HepG2 (cell line): ENCODE measurements at regions not wholly inside any gene's neighbourhood (a gene's known extent, or its start where the extent isn't known, plus 50 kb on each side); places are given as distances from the start of the nearest gene placed in this dataset.

Experiments
- ATAC-seq: fragments of 200-7000 bp; cut with Tn5 transposase; 3 replicates; pipeline ENCODE4 v1.9.1; 2020; ENCODE audit warnings: mild to moderate bottlenecking, moderate library complexity
- BruUV-seq: library from RNA; stranded (reverse); fragments of 400-500 nt; replicated peaks from 2 replicates; lab custom pipeline; 2021; lab: Mats Ljungman, UMichigan
- CTCF ChIA-PET: fragments of 300-600 bp; formaldehyde crosslinking; extraction: SDS; loops from one replicate; lab custom pipeline; 2021; ENCODE audit warnings: low total read pairs, inconsistent platforms, low intra/inter-chr PET ratio; lab: Yijun Ruan, JAX
- POLR2A ChIA-PET: fragments of 350-600 bp; sonication (Branson Sonifier 250); formaldehyde crosslinking; loops from one replicate; lab custom pipeline; 2020; ENCODE audit warnings: antibody characterized with exemption, inconsistent platforms; lab: Yijun Ruan, JAX
- DNase-seq: peaks from one replicate; pipeline ENCODE4 v3.0.0-alpha.2; 2015; ENCODE audit warnings: low spot score
- FAIRE-seq: peaks from 3 replicates; lab custom pipeline; 2011; peaks lifted over from hg19 to GRCh38; lab: Jason Lieb, UNC
- H2AFZ ChIP-seq: one replicate; pipeline ENCODE4 v1.6.1; 2011; ENCODE audit warnings: low read length, inconsistent platforms
- H3K27ac ChIP-seq: fragments of 300-600 bp; 3 replicates; pipeline ENCODE4 v1.8.0; 2011; ENCODE audit warnings: mixed run types, mild to moderate bottlenecking, mixed read lengths, low read length, inconsistent platforms; ENCODE audit not compliant: insufficient read depth; ENCODE audit errors: extremely low read length
- H3K27me3 ChIP-seq, 2 experiments: fragments of 200-600 bp in 1 of 2; 2 replicates in 1 of 2; 3 replicates in 1 of 2; pipeline versions ENCODE4 v1.6.0 to v1.8.0; 2011; ENCODE audit warnings: low read length in 2 of 2, mild to moderate bottlenecking in 2 of 2, moderate library complexity in 2 of 2, inconsistent platforms in 1 of 2; ENCODE audit not compliant: insufficient read depth in 2 of 2, control insufficient read depth in 1 of 2
- H3K36me3 ChIP-seq, 2 experiments: fragments of 200-600 bp in 1 of 2; replicated peaks in 1 of 2; 2 replicates in 1 of 2; 3 replicates in 1 of 2; pipeline versions ENCODE4 v1.5.1 to v1.8.0; 2011; ENCODE audit warnings: low read length in 2 of 2, inconsistent platforms in 1 of 2; ENCODE audit not compliant: insufficient read depth in 2 of 2, control insufficient read depth in 1 of 2
- H3K4me1 ChIP-seq: 2 replicates; pipeline ENCODE4 v1.5.1; 2012; ENCODE audit warnings: low read length, inconsistent platforms; ENCODE audit not compliant: insufficient read depth
- H3K4me2 ChIP-seq: 2 replicates; pipeline ENCODE4 v1.6.0; 2011; ENCODE audit warnings: low read depth, low read length, inconsistent platforms
- H3K4me3 ChIP-seq, 3 experiments: fragments of 200-600 bp in 1 of 3; sonication (generic), shearing (Covaris generic) in 1 of 3; replicated peaks in 1 of 3; 2 replicates each; pipeline ENCODE4 v1.5.1; 2011 to 2016; ENCODE audit warnings: low read length in 3 of 3, inconsistent platforms in 2 of 3, low read depth in 2 of 3, mild to moderate bottlenecking in 2 of 3, control low read depth in 1 of 3, mixed read lengths in 1 of 3; ENCODE audit not compliant: insufficient read depth in 1 of 3
- H3K79me2 ChIP-seq: one replicate; pipeline ENCODE4 v1.6.1; 2011; ENCODE audit warnings: low read length, inconsistent platforms; ENCODE audit not compliant: insufficient read depth
- H3K9ac ChIP-seq: 2 replicates; pipeline ENCODE4 v1.6.0; 2011; ENCODE audit warnings: mild to moderate bottlenecking, low read depth, low read length, inconsistent platforms; ENCODE audit not compliant: insufficient read depth
- H3K9me3 ChIP-seq: 2 replicates; pipeline ENCODE4 v1.5.1; 2012; ENCODE audit warnings: mild to moderate bottlenecking, low read length
- H4K20me1 ChIP-seq: 2 replicates; pipeline ENCODE4 v1.6.0; 2011; ENCODE audit warnings: inconsistent platforms, mild to moderate bottlenecking, low read length, moderate library complexity; ENCODE audit not compliant: insufficient read depth
- KDM4B ChIP-seq: sonication (generic); formaldehyde crosslinking; IDR thresholded peaks from 2 replicates; pipeline ENCODE4 v1.4.0; 2020; ENCODE audit warnings: missing genetic modification reagents
- NCOR1 ChIP-seq: fragments of 200-600 bp; sonication (generic); IDR thresholded peaks from 2 replicates; pipeline ENCODE4 v1.7.0; 2017; ENCODE audit warnings: antibody characterized with exemption, low read length, borderline replicate concordance
- SRF ChIP-seq: IDR thresholded peaks from 2 replicates; pipeline ENCODE4 v1.6.1; 2011; ENCODE audit warnings: mild to moderate bottlenecking, low read depth, low read length, moderate library complexity
- TSC22D2 ChIP-seq: sonication (generic); formaldehyde crosslinking; IDR thresholded peaks from 2 replicates; pipeline ENCODE4 v1.5.1; 2020; ENCODE audit warnings: missing genetic modification reagents, mild to moderate bottlenecking, borderline replicate concordance
- ZNF230 ChIP-seq: sonication (generic); formaldehyde crosslinking; IDR thresholded peaks from 2 replicates; pipeline ENCODE4 v1.4.0; 2020; ENCODE audit warnings: mild to moderate bottlenecking, missing genetic modification reagents
- WGBS: methylation state at CpG from one replicate; pipeline ENCODE4 v1.1.6; 2017; ENCODE audit warnings: low lambda C conversion rate; 5-methylcytosine and 5-hydroxymethylcytosine counted together
- in situ Hi-C: cut with HindIII; loops from 2 replicates; pipeline ENCODE4 v1.10.0; 2017; ENCODE audit warnings: low pct_unique_long_range_greater_than_20kb; ENCODE audit not compliant: extremely low pct_ligation_motif_present
- intact Hi-C: fragments of 100-400 bp; cut with micrococcal nuclease; formaldehyde crosslinking; loops from one replicate; pipeline ENCODE4 v1.10.0; 2022; ENCODE audit not compliant: unreplicated experiment
- TF ChIP-seq, protein P1 (sequence below): sonication (generic); formaldehyde crosslinking; IDR thresholded peaks from 2 replicates; pipeline ENCODE4 v1.4.0; 2020; ENCODE audit warnings: low read depth, missing genetic modification reagents

DNA sequence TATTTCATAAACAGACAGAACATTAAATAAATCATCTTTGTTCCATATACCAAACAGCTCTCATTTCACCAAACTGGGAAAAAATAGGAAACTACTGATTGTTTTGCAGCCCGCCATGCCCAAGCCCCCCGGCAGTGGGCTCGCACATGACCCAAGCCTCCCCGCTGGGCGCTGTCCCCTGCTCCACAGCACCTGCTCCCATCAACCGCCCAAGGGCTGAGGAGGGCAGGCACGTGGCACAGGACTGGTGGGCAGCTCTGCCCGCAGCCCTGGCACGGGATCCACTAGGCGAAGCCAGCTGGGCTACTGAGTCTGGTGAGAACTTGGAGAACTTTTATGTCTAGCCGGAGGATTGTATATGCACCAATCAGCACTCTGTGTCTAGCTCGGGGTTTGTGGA is 554.8 kb upstream of the CCNG1 start:
- no peaks in the 10 kb centered on the region for H3K4me1 ChIP-seq
- no peak overlapping the region for H2AFZ ChIP-seq
- H4K20me1 ChIP-seq: no peaks in the 10 kb centered on the region
- intact Hi-C loops (no loop called here), in situ Hi-C loops (no loop called here)
- no peak for ATAC-seq
- no peaks in the 10 kb centered on the region for H3K36me3 ChIP-seq
- no peak overlapping the region for H3K27ac ChIP-seq
- no peak overlapping the region for H3K9ac ChIP-seq
- H3K4me3 ChIP-seq: no peak overlapping the region
- CTCF ChIA-PET: no interaction called here
- no peak overlapping the region for H3K4me2 ChIP-seq
- POLR2A ChIA-PET: no interaction called here
- 32% methylated on average over 10 of the region's 12 CpGs for WGBS
- peaks cover 74% of the 10 kb centered on the region for H3K9me3 ChIP-seq
- no peak for FAIRE-seq
- no peak for DNase-seq
- no TSS peak for BruUV-seq
- no peaks in the 10 kb centered on the region for H3K79me2 ChIP-seq
- no peaks in the 10 kb centered on the region for H3K27me3 ChIP-seq
- TF ChIP-seq SRF (no peak), TSC22D2 (CRISPR knock-in tag) (no peak), KDM4B (CRISPR knock-in tag) (no peak), ZNF230 (no peak), NCOR1 (no peak)
- TF ChIP-seq, protein P1, sequence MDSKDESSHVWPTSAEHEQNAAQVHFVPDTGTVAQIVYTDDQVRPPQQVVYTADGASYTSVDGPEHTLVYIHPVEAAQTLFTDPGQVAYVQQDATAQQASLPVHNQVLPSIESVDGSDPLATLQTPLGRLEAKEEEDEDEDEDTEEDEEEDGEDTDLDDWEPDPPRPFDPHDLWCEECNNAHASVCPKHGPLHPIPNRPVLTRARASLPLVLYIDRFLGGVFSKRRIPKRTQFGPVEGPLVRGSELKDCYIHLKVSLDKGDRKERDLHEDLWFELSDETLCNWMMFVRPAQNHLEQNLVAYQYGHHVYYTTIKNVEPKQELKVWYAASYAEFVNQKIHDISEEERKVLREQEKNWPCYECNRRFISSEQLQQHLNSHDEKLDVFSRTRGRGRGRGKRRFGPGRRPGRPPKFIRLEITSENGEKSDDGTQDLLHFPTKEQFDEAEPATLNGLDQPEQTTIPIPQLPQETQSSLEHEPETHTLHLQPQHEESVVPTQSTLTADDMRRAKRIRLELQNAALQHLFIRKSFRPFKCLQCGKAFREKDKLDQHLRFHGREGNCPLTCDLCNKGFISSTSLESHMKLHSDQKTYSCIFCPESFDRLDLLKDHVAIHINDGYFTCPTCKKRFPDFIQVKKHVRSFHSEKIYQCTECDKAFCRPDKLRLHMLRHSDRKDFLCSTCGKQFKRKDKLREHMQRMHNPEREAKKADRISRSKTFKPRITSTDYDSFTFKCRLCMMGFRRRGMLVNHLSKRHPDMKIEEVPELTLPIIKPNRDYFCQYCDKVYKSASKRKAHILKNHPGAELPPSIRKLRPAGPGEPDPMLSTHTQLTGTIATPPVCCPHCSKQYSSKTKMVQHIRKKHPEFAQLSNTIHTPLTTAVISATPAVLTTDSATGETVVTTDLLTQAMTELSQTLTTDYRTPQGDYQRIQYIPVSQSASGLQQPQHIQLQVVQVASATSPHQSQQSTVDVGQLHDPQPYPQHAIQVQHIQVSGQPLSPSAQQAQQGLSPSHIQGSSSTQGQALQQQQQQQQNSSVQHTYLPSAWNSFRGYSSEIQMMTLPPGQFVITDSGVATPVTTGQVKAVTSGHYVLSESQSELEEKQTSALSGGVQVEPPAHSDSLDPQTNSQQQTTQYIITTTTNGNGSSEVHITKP: no peak
